ENCODE measurements at regions not wholly inside any gene's neighbourhood (a gene's known extent, or its start where the extent isn't known, plus 50 kb on each side); places are given as distances from the start of the nearest gene placed in this dataset.

DNA sequence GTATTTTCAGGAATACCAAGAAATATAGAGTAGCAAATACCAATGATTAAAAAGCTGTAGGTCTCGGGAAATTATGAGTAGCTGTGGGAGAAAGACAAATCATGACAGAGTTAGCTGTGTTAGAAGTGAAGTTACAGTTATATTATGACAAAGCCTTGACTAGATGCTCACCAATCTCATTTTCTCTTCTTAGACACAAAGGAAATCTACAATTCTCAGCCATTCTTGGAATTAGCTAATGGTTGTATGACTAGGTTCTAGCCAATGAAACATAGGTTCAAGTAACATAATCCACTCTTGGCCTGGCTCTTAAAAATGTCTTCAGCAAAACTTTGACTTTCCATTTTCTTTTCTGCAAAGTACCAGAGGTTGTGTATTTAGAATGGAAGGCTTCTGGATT lies 228.8 kb upstream of the MTPN start:
- TF ChIP-seq EZH2 (IDR thresholded peaks at IDR 0.05; ENCODE audit: insufficient read depth, poor library complexity, severe bottlenecking) (no peak), EZH2phosphoT487 (IDR thresholded peaks at IDR 0.05; ENCODE audit: insufficient read depth, low read depth) (no peak)

All from GM23248 (cell line).